GM06990 (cell line): ENCODE measurements at regions not wholly inside any gene's neighbourhood (a gene's known extent, or its start where the extent isn't known, plus 50 kb on each side); places are given as distances from the start of the nearest gene placed in this dataset.

Experiments used
- DNase-seq: peaks from one replicate; pipeline ENCODE4 v3.0.0-alpha.2; 2011; ENCODE audit not compliant: insufficient read length; ENCODE audit errors: extremely low read depth
- H3K27me3 ChIP-seq: replicated peaks from 2 replicates; pipeline ENCODE4 v1.6.0; 2011; ENCODE audit warnings: low read length; ENCODE audit not compliant: control insufficient read depth, insufficient read depth
- H3K36me3 ChIP-seq: 2 replicates; pipeline ENCODE4 v1.5.1; 2011; ENCODE audit warnings: low read length; ENCODE audit not compliant: control insufficient read depth, insufficient read depth
- H3K4me3 ChIP-seq: replicated peaks from 2 replicates; pipeline ENCODE4 v1.5.1; 2011; ENCODE audit warnings: low read depth, mild to moderate bottlenecking, control low read depth, low read length
- CTCF ChIP-seq: IDR thresholded peaks from 2 replicates; pipeline ENCODE4 v1.5.1; 2011; ENCODE audit warnings: low read length, control low read depth, mild to moderate bottlenecking, inconsistent platforms; ENCODE audit not compliant: insufficient read depth, poor library complexity, severe bottlenecking

GRCh38 chr5:61823065-61823464, 482.9 kb upstream of the KIF2A start:
- DNase-seq, result no peak
- H3K36me3 ChIP-seq, result no peaks in the 10 kb centered on the region
- H3K4me3 ChIP-seq, result no peak overlapping the region
- H3K27me3 ChIP-seq, result no peaks in the 10 kb centered on the region
- no peak for TF ChIP-seq CTCF

DNA sequence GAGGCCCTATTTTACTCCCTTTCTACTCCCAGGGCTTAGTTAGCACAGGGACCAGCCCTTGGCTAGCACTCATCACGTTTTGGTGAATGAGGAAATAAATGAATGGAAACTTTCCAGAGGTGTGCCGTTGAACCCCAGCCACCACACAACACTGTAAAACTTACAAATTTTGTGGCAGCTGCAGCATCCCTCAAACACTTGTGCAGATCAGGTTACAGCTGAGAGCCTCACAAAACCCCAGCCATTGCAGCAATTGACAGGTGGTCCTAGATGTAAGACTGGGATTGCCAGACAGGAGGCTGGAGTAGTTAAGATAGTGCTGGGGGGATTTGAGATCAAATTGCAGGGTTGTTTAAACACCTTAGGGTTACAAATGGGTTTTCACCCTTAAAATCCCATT, 482.2 kb upstream of the KIF2A start:
- Histone ChIP-seq H3K4me3 (no peak overlapping the region), H3K36me3 (no peaks in the 10 kb centered on the region), H3K27me3 (no peaks in the 10 kb centered on the region)
- no peak for TF ChIP-seq CTCF
- no peak for DNase-seq

DNA sequence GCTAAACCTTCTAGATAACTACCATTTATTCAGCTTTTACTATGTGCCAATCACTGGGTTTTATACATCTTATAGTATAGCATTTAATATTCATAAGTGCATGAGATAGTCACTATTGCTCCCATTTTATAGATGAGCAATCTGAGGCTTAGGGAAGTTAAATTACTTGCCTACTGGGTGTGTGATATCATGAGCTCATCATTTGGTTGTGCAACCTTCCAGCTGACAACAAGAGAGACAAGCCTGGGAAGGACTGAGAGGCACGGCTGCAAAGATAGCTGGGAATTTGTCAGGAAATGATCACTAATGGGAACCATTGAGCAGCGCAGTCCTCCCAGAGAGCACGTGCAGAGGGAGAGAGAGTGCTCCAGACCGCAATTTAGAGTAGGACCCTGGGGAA, 481.6 kb upstream of the KIF2A start:
- Histone ChIP-seq H3K27me3 (no peaks in the 10 kb centered on the region), H3K36me3 (no peaks in the 10 kb centered on the region), H3K4me3 (no peak overlapping the region)
- no peak for TF ChIP-seq CTCF
- DNase-seq, result no peak

- DNase-seq, result no peak
- H3K4me3 ChIP-seq, result no peak overlapping the region
- no peaks in the 10 kb centered on the region for H3K36me3 ChIP-seq
- H3K27me3 ChIP-seq, result no peaks in the 10 kb centered on the region
- no peak for TF ChIP-seq CTCF
Observed at GRCh38 chr5:61827445-61827975, 478.5 kb upstream of the KIF2A start.

DNA sequence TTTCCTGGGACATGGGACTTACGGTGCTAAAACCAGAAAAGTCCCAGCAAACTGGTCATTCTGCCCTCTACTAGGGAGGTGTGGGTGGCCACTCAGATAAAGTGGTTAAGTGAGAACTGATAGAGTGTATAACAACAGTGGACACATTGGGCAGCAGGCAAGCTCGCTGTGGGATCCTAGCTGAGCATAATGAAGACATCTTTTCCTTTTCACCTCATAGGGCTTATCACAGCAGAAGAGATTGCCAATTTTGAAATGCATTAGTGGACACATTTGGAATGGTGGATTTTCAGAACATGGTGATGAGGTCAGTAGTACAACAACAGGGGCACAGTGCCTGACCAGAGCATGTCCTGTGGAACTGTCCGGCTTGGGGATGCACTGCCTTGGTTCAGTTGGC, 477.1 kb upstream of the KIF2A start:
- DNase-seq, result no peak
- TF ChIP-seq CTCF, result no peak
- no peak overlapping the region for H3K4me3 ChIP-seq
- no peaks in the 10 kb centered on the region for H3K36me3 ChIP-seq
- H3K27me3 ChIP-seq, result no peaks in the 10 kb centered on the region

GRCh38 chr5:61831736-61832135, 474.3 kb upstream of the KIF2A start:
- no peak for DNase-seq
- Histone ChIP-seq H3K4me3 (no peak overlapping the region), H3K36me3 (no peaks in the 10 kb centered on the region), H3K27me3 (no peaks in the 10 kb centered on the region)
- TF ChIP-seq CTCF, result no peak
